ENCODE measurements at regions not wholly inside any gene's neighbourhood (a gene's known extent, or its start where the extent isn't known, plus 50 kb on each side); places are given as distances from the start of the nearest gene placed in this dataset.

GRCh38 chr6:37556881-37557644, 57.4 kb upstream of the CCDC167 start:
- DNase-seq (ENCODE audit: low spot score): no peak

- no peak for DNase-seq (ENCODE audit: low spot score)
These were observed 55.5 kb upstream of the CCDC167 start for GRCh38 chr6:37555040-37555781.

- DNase-seq (ENCODE audit: low spot score): peak; percentile 57
These were observed 54.8 kb upstream of the CCDC167 start for GRCh38 chr6:37554480-37554819.

- DNase-seq (ENCODE audit: low spot score): no peak
These were observed 52.6 kb upstream of the CCDC167 start for GRCh38 chr6:37552267-37552666.

- no peak for DNase-seq (ENCODE audit: low spot score)
These were observed 52.2 kb upstream of the CCDC167 start for GRCh38 chr6:37551867-37552266.

GRCh38 chr6:37551446-37551845, 51.8 kb upstream of the CCDC167 start:
- DNase-seq (ENCODE audit: low spot score): no peak

GRCh38 chr6:37551002-37551401, 51.3 kb upstream of the CCDC167 start:
- no peak for DNase-seq (ENCODE audit: low spot score)

- peak; percentile 75 for DNase-seq (ENCODE audit: low spot score)
These were observed 50.6 kb upstream of the CCDC167 start for GRCh38 chr6:37550191-37550831.

GRCh38 chr6:37549558-37549957, 49.9 kb upstream of the CCDC167 start:
- DNase-seq (ENCODE audit: low spot score): no peak

All from AG20443 (cell line).